Breast epithelium (tissue), 4 donors: ENCODE measurements at regions not wholly inside any gene's neighbourhood (a gene's known extent, or its start where the extent isn't known, plus 50 kb on each side); places are given as distances from the start of the nearest gene placed in this dataset.

ENCODE experiments used
- DNase-seq, 2 donors: peaks; one replicate each; pipeline ENCODE4 v3.0.0-alpha.2; 2019; ENCODE audit warnings: low spot score in 2 of 2
- H3K27ac ChIP-seq, 2 donors: fragments of 200-600 bp; sonication (generic) in 1 of 2; one replicate each; pipeline ENCODE4 v1.5.1; 2016 to 2019; ENCODE audit warnings: mild to moderate bottlenecking in 1 of 2
- H3K27me3 ChIP-seq, 2 donors: fragments of 200-600 bp; sonication (generic) in 1 of 2; one replicate each; pipeline versions ENCODE4 v1.5.1 to v1.6.0; 2017 to 2019; ENCODE audit warnings: control low read depth in 1 of 2, mild to moderate bottlenecking in 1 of 2
- H3K36me3 ChIP-seq: fragments of 200-600 bp; one replicate; pipeline ENCODE4 v1.5.1; 2019
- H3K4me1 ChIP-seq, 2 donors: fragments of 200-600 bp; sonication (generic); one replicate each; pipeline ENCODE4 v1.5.1; 2016 to 2019; ENCODE audit warnings: control low read depth in 1 of 2
- H3K4me3 ChIP-seq, 3 donors: fragments of 200-600 bp; sonication (generic); 1 replicate in 2 of 3; 2 replicates in 1 of 3; pipeline ENCODE4 v1.5.1; 2016 to 2019; ENCODE audit warnings: mild to moderate bottlenecking in 3 of 3, moderate library complexity in 2 of 3
- H3K9me3 ChIP-seq, 2 donors: fragments of 200-600 bp; sonication (generic) in 1 of 2; one replicate each; pipeline ENCODE4 v1.5.1; 2016 to 2019; ENCODE audit warnings: control low read depth in 1 of 2
- CTCF ChIP-seq, 3 donors: fragments of 450-650 bp; IDR thresholded peaks; one replicate each; pipeline ENCODE4 v1.5.1; 2016 to 2017; ENCODE audit warnings: antibody characterized with exemption in 3 of 3, mild to moderate bottlenecking in 3 of 3, moderate library complexity in 3 of 3
- POLR2A ChIP-seq: fragments of 450-650 bp; IDR thresholded peaks from one replicate; pipeline ENCODE4 v1.6.1; 2016; ENCODE audit warnings: antibody characterized with exemption, mild to moderate bottlenecking, moderate library complexity
- POLR2AphosphoS5 ChIP-seq, 3 donors: sonication (generic); formaldehyde crosslinking; IDR thresholded peaks; one replicate each; pipeline ENCODE4 v1.6.1; 2017; ENCODE audit warnings: antibody characterized with exemption in 3 of 3
- intact Hi-C: fragments of 100-400 bp; cut with DNase I; formaldehyde crosslinking; loops from one replicate; pipeline ENCODE4 v1.15.1; 2023; ENCODE audit warnings: low total_unique reads

- Histone ChIP-seq H3K27ac (no peak overlapping the region), H3K4me1 (no peaks in the 10 kb centered on the region), H3K9me3 (no peaks in the 10 kb centered on the region), H3K27me3 (no peaks in the 10 kb centered on the region), H3K36me3 (no peaks in the 10 kb centered on the region), H3K4me3 (no peak overlapping the region)
- TF ChIP-seq POLR2A (no peak), POLR2AphosphoS5 (IDR thresholded peaks at IDR 0.05) (no peak), CTCF (IDR thresholded peaks at IDR 0.05) (no peak)
- no peak for DNase-seq
- intact Hi-C loops: no loop called here
These were observed 80.4 kb downstream of the HSPH1 start for GRCh38 chr13:31081316-31081715.

GRCh38 chr13:31074756-31075155, 86.9 kb downstream of the HSPH1 start:
- no peaks in the 10 kb centered on the region for H3K9me3 ChIP-seq
- no peak for DNase-seq
- no peak overlapping the region for H3K4me3 ChIP-seq
- no peaks in the 10 kb centered on the region for H3K36me3 ChIP-seq
- no peaks in the 10 kb centered on the region for H3K27me3 ChIP-seq
- H3K27ac ChIP-seq: peak overlapping the region; percentile 9 to 55
- no peak for TF ChIP-seq POLR2A
- intact Hi-C loops: no loop called here
- H3K4me1 ChIP-seq: no peaks in the 10 kb centered on the region

GRCh38 chr13:31073859-31074718, 87.6 kb downstream of the HSPH1 start:
- TF ChIP-seq POLR2A (no peak), POLR2AphosphoS5 (IDR thresholded peaks at IDR 0.05) (no peak), CTCF (IDR thresholded peaks at IDR 0.05) (no peak)
- Histone ChIP-seq H3K36me3 (no peaks in the 10 kb centered on the region), H3K27me3 (no peaks in the 10 kb centered on the region), H3K27ac (peak overlapping the region; percentile 9 to 55), H3K4me3 (no peak overlapping the region), H3K4me1 (no peaks in the 10 kb centered on the region), H3K9me3 (no peaks in the 10 kb centered on the region)
- DNase-seq: peak in 1 of 2 donors; percentile 17
- intact Hi-C loops: no loop called here

- no peak overlapping the region for H3K4me3 ChIP-seq
- no peaks in the 10 kb centered on the region for H3K9me3 ChIP-seq
- H3K4me1 ChIP-seq: no peaks in the 10 kb centered on the region
- no peak overlapping the region for H3K27ac ChIP-seq
- intact Hi-C loops: no loop called here
- DNase-seq: no peak
- TF ChIP-seq CTCF (IDR thresholded peaks at IDR 0.05): no peak
- TF ChIP-seq POLR2A: no peak
- no peak for TF ChIP-seq POLR2AphosphoS5 (IDR thresholded peaks at IDR 0.05)
- no peaks in the 10 kb centered on the region for H3K36me3 ChIP-seq
- no peaks in the 10 kb centered on the region for H3K27me3 ChIP-seq
These were observed 89.7 kb downstream of the HSPH1 start for GRCh38 chr13:31072041-31072440.

- no peak overlapping the region for H3K27ac ChIP-seq
- intact Hi-C loops: no loop called here
- no peak overlapping the region for H3K4me3 ChIP-seq
- TF ChIP-seq POLR2A (no peak), POLR2AphosphoS5 (IDR thresholded peaks at IDR 0.05) (no peak), CTCF (IDR thresholded peaks at IDR 0.05) (no peak)
- no peak for DNase-seq
- H3K9me3 ChIP-seq: no peaks in the 10 kb centered on the region
- H3K27me3 ChIP-seq: no peaks in the 10 kb centered on the region
- no peaks in the 10 kb centered on the region for H3K36me3 ChIP-seq
- no peaks in the 10 kb centered on the region for H3K4me1 ChIP-seq
These were observed 91.7 kb downstream of the HSPH1 start for GRCh38 chr13:31069808-31070534.
